ENCODE measurements at regions not wholly inside any gene's neighbourhood (a gene's known extent, or its start where the extent isn't known, plus 50 kb on each side); places are given as distances from the start of the nearest gene placed in this dataset.
"Not testable (repeated sequence)": the region's sequence is repeated elsewhere in the genome, so short reads cannot be mapped to it uniquely, and the experiment has no call there.

GRCh38 chr22:25281675-25282345 is 62.4 kb downstream of the CRYBB2 start:
- DNase-seq: no peak

- no peak for DNase-seq
Measured at GRCh38 chr22:25282346-25282670, 62.9 kb downstream of the CRYBB2 start.

- DNase-seq: no peak
Measured at GRCh38 chr22:25282671-25283561, 63.5 kb downstream of the CRYBB2 start.

- DNase-seq: not testable (repeated sequence)
Measured at GRCh38 chr22:25288481-25288880, 69.0 kb downstream of the CRYBB2 start.

GRCh38 chr22:25301912-25302311 is 82.5 kb downstream of the CRYBB2 start:
- not testable (repeated sequence) for DNase-seq

- not testable (repeated sequence) for DNase-seq
Measured at GRCh38 chr22:25309586-25309985, 90.1 kb downstream of the CRYBB2 start.

GRCh38 chr22:25311924-25312323 is 92.5 kb downstream of the CRYBB2 start:
- DNase-seq: not testable (repeated sequence)

- no peak for DNase-seq
Measured at GRCh38 chr22:25318081-25318823, 98.8 kb downstream of the CRYBB2 start.

GRCh38 chr22:25327018-25327755 is 107.7 kb downstream of the CRYBB2 start:
- DNase-seq: no peak

- DNase-seq: no peak
Measured at GRCh38 chr22:25331050-25331449, 111.6 kb downstream of the CRYBB2 start.

- DNase-seq: not testable (repeated sequence)
Measured at GRCh38 chr22:25331911-25332310, 112.5 kb downstream of the CRYBB2 start.

GRCh38 chr22:25332386-25332785 is 112.9 kb downstream of the CRYBB2 start:
- no peak for DNase-seq

- peak; percentile 26 for DNase-seq
Measured at GRCh38 chr22:25334162-25334490, 114.7 kb downstream of the CRYBB2 start.

GRCh38 chr22:25334631-25335030 is 115.2 kb downstream of the CRYBB2 start:
- not testable (repeated sequence) for DNase-seq

- DNase-seq: not testable (repeated sequence)
Measured at GRCh38 chr22:25335276-25335675, 115.8 kb downstream of the CRYBB2 start.

GRCh38 chr22:25340536-25340935 is 121.1 kb downstream of the CRYBB2 start:
- DNase-seq: not testable (repeated sequence)

GRCh38 chr22:25344366-25344765 is 124.9 kb downstream of the CRYBB2 start:
- DNase-seq: not testable (repeated sequence)

- DNase-seq: no peak
Measured at GRCh38 chr22:25346859-25347751, 127.7 kb downstream of the CRYBB2 start.

GRCh38 chr22:25347752-25348102 is 128.3 kb downstream of the CRYBB2 start:
- no peak for DNase-seq

GRCh38 chr22:25348391-25348790 is 129.0 kb downstream of the CRYBB2 start:
- DNase-seq: no peak

GRCh38 chr22:25348996-25349395 is 129.6 kb downstream of the CRYBB2 start:
- DNase-seq: not testable (repeated sequence)

- no peak for DNase-seq
Measured at GRCh38 chr22:25350551-25350971, 131.1 kb downstream of the CRYBB2 start.

Measured in activated naive CD4-positive, alpha-beta T cell treated with Interleukin-2 at 50 U/mL for 16 hours (primary cell).